ENCODE measurements at regions not wholly inside any gene's neighbourhood (a gene's known extent, or its start where the extent isn't known, plus 50 kb on each side); places are given as distances from the start of the nearest gene placed in this dataset.

GRCh38 chr9:16303506-16303905, 567.0 kb downstream of the BNC2 start:
- no peak overlapping the region for H3K4me3 ChIP-seq
- intact Hi-C loops (cut with DNase I): no loop called here
- peaks cover 4% of the 10 kb centered on the region for H3K27me3 ChIP-seq
- no peaks in the 10 kb centered on the region for H3K4me1 ChIP-seq (replicated peaks in 1 of 2)
- no peaks in the 10 kb centered on the region for H3K9me3 ChIP-seq (replicated peaks in 1 of 3)
- no peak for TF ChIP-seq POLR2A (IDR thresholded peaks at IDR 0.05)
- no peak for TF ChIP-seq CTCF (IDR thresholded peaks at IDR 0.05)
- WGBS, 4 donors: 80 to 90% (median 85%) methylated on average over 6 of the region's 6 CpGs
- H3K27ac ChIP-seq: no peak overlapping the region
- H3K36me3 ChIP-seq (replicated peaks in 1 of 2): no peaks in the 10 kb centered on the region
- DNase-seq: peak in 1 of 7 donors; percentile 6

DNA sequence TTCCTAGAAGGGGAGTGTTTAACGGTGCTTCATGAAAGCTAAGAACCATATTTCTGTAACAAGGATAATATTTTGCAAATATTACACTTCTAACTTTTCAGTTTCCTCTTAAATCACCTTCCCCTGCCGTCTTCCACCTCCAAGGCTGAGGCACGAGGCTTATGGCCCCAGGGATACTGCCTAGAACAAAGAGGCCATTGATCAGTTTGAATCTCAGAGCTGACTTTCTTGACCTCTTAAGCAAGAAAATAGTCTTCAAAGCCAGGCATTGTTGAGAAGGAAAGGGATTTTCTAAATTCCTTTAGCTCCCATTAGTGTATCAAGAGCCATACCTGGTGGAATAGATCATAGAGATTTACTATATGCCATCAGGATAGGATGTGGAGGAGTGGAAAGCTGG, 566.2 kb downstream of the BNC2 start:
- no peak for DNase-seq
- no peaks in the 10 kb centered on the region for H3K36me3 ChIP-seq (replicated peaks in 1 of 2)
- no peaks in the 10 kb centered on the region for H3K9me3 ChIP-seq (replicated peaks in 1 of 3)
- H3K27me3 ChIP-seq: peaks cover 4% of the 10 kb centered on the region
- no peaks in the 10 kb centered on the region for H3K4me1 ChIP-seq (replicated peaks in 1 of 2)
- whole genome bisulfite sequencing, 4 donors: 58 to 67% (median 62%) methylated on average over 3 of the region's 3 CpGs
- H3K27ac ChIP-seq: no peak overlapping the region
- TF ChIP-seq CTCF (IDR thresholded peaks at IDR 0.05) (no peak), POLR2A (IDR thresholded peaks at IDR 0.05) (no peak)
- no peak overlapping the region for H3K4me3 ChIP-seq
- intact Hi-C loops (cut with DNase I): no loop called here

- H3K27ac ChIP-seq: no peak overlapping the region
- peaks cover 0 to 4% of the 10 kb centered on the region in 2 donors for H3K4me1 ChIP-seq (replicated peaks in 1 of 2)
- peaks cover 4% of the 10 kb centered on the region for H3K27me3 ChIP-seq
- no peak overlapping the region for H3K4me3 ChIP-seq
- intact Hi-C loops (cut with DNase I): no loop called here
- no peak for TF ChIP-seq CTCF (IDR thresholded peaks at IDR 0.05)
- no peak for TF ChIP-seq POLR2A (IDR thresholded peaks at IDR 0.05)
- no peaks in the 10 kb centered on the region for H3K9me3 ChIP-seq (replicated peaks in 1 of 3)
- 81 to 94% (median 90%) methylated on average over 3 of the region's 3 CpGs for WGBS, 4 donors
- H3K36me3 ChIP-seq (replicated peaks in 1 of 2): no peaks in the 10 kb centered on the region
- DNase-seq: peak in 1 of 7 donors; percentile 35
Measured at GRCh38 chr9:16306586-16306985, 563.9 kb downstream of the BNC2 start.

DNA sequence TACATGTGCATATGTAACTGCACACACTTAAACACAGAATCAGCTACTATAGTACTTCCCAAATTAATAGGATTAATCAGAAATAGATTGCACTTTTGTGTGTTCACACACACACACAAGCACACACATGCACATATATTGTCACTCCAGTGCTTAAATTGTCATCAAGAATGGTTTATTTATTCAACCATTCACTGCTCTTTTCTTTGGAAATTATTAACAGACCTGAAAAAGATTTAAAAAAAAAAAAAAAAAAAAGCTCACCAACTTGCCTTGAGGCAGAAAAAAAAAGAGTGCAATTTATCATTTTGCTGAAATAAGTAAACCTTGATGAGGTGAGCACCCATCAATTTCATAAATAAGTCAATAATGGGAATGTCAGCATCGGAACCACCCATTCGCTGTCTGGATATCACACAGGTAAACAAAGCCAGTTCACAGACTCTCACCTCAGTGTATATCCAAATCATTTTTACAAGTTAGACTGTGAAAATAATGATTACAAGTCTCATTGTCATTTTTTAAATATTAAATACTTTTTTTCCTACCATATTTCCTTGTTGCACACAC, 562.8 kb downstream of the BNC2 start:
- WGBS, 4 donors: 94 to 99% (median 96%) methylated on average over 2 of the region's 2 CpGs
- no peaks in the 10 kb centered on the region for H3K9me3 ChIP-seq (replicated peaks in 1 of 3)
- intact Hi-C loops (cut with DNase I): no loop called here
- no peak overlapping the region for H3K27ac ChIP-seq
- H3K27me3 ChIP-seq: no peaks in the 10 kb centered on the region
- no peak for DNase-seq
- TF ChIP-seq CTCF (IDR thresholded peaks at IDR 0.05) (no peak), POLR2A (IDR thresholded peaks at IDR 0.05) (no peak)
- no peak overlapping the region for H3K4me3 ChIP-seq
- peaks cover 0 to 4% of the 10 kb centered on the region in 2 donors for H3K4me1 ChIP-seq (replicated peaks in 1 of 2)
- H3K36me3 ChIP-seq (replicated peaks in 1 of 2): no peaks in the 10 kb centered on the region

All from adrenal gland (tissue), 9 donors.